H1 (cell line): ENCODE measurements at regions not wholly inside any gene's neighbourhood (a gene's known extent, or its start where the extent isn't known, plus 50 kb on each side); places are given as distances from the start of the nearest gene placed in this dataset.

Source experiments
- CTCF ChIA-PET: fragments of 300-600 bp; sonication (Branson Sonifier 250); formaldehyde crosslinking; loops from one replicate; lab custom pipeline; 2021; ENCODE audit not compliant: partially characterized antibody; lab: Charles Lee
- POLR2A ChIA-PET: fragments of 300-600 bp; sonication (Branson Sonifier 250); formaldehyde crosslinking; loops from one replicate; lab custom pipeline; 2021; ENCODE audit warnings: inconsistent platforms; ENCODE audit not compliant: partially characterized antibody; lab: Charles Lee
- DNase-seq, 2 experiments: peaks; one replicate each; pipeline versions ENCODE4 v3.0.0 to v3.0.0-alpha.2; 2010 to 2022; ENCODE audit warnings: low spot score in 2 of 2, low read depth in 1 of 2, mixed read lengths in 1 of 2
- FAIRE-seq: peaks from 2 replicates; lab custom pipeline; 2011; peaks lifted over from hg19 to GRCh38; lab: Jason Lieb, UNC
- H2AFZ ChIP-seq: 2 replicates; pipeline ENCODE4 v1.8.1; 2012; ENCODE audit warnings: low read length, inconsistent platforms
- H2AK5ac ChIP-seq: 2 replicates; pipeline ENCODE4 v1.6.1; 2013; ENCODE audit warnings: low read depth, low read length
- H2BK120ac ChIP-seq: replicated peaks from 2 replicates; pipeline ENCODE3; 2013; ENCODE audit warnings: low read depth, low read length, inconsistent platforms
- H2BK12ac ChIP-seq: 2 replicates; pipeline ENCODE4 v1.6.1; 2013; ENCODE audit warnings: low read depth, low read length
- H2BK15ac ChIP-seq: 2 replicates; pipeline ENCODE4 v1.6.1; 2013; ENCODE audit warnings: low read length
- H2BK20ac ChIP-seq: 2 replicates; pipeline ENCODE4 v1.6.1; 2013; ENCODE audit warnings: low read length
- H2BK5ac ChIP-seq: 2 replicates; pipeline ENCODE4 v1.6.1; 2013; ENCODE audit warnings: low read depth, low read length
- H3K14ac ChIP-seq: 2 replicates; pipeline ENCODE4 v1.6.1; 2013; ENCODE audit warnings: inconsistent platforms; ENCODE audit not compliant: insufficient read length
- H3K18ac ChIP-seq: 2 replicates; pipeline ENCODE4 v1.6.1; 2013; ENCODE audit warnings: low read length; ENCODE audit errors: extremely low read depth
- H3K23ac ChIP-seq: 2 replicates; pipeline ENCODE4 v1.6.1; 2013; ENCODE audit warnings: inconsistent platforms; ENCODE audit not compliant: insufficient read length
- H3K23me2 ChIP-seq: 2 replicates; pipeline ENCODE4 v1.6.1; 2013; ENCODE audit warnings: low read depth, low read length
- H3K27ac ChIP-seq: 2 replicates; pipeline ENCODE4 v1.6.1; 2011; ENCODE audit warnings: low read depth, low read length, inconsistent platforms
- H3K27me3 ChIP-seq, 4 experiments: replicated peaks in 1 of 4; 1 replicate in 1 of 4; 2 replicates in 3 of 4; pipeline versions ENCODE4 v1.6.1 to v1.8.1; 2011 to 2013; ENCODE audit warnings: low read length in 3 of 4, mild to moderate bottlenecking in 3 of 4, inconsistent platforms in 2 of 4, mixed read lengths in 2 of 4, moderate library complexity in 1 of 4; ENCODE audit not compliant: control insufficient read depth in 3 of 4, insufficient read depth in 3 of 4; ENCODE audit errors: extremely low read depth in 1 of 4
- H3K36me3 ChIP-seq, 4 experiments: 2 replicates each; pipeline versions ENCODE4 v1.6.1 to v1.8.1; 2011 to 2013; ENCODE audit warnings: mild to moderate bottlenecking in 4 of 4, low read length in 3 of 4, moderate library complexity in 2 of 4, control low read depth in 1 of 4, inconsistent platforms in 1 of 4; ENCODE audit not compliant: insufficient read depth in 4 of 4, control insufficient read depth in 2 of 4
- H3K4ac ChIP-seq: replicated peaks from 2 replicates; pipeline ENCODE3; 2013; ENCODE audit warnings: low read length, low read depth, mixed read lengths, inconsistent platforms; ENCODE audit not compliant: insufficient read length
- H3K4me1 ChIP-seq, 4 experiments: replicated peaks in 1 of 4; 1 replicate in 1 of 4; 2 replicates in 3 of 4; pipeline versions ENCODE4 v1.6.1 to v1.8.1; 2011 to 2013; ENCODE audit warnings: low read length in 3 of 4, inconsistent platforms in 2 of 4, mixed read lengths in 1 of 4; ENCODE audit not compliant: insufficient read depth in 4 of 4, control insufficient read depth in 3 of 4
- H3K4me2 ChIP-seq, 2 experiments: 2 replicates each; pipeline versions ENCODE4 v1.6.1 to v1.8.1; 2011 to 2013; ENCODE audit warnings: low read depth in 2 of 2, low read length in 2 of 2, control low read depth in 1 of 2, inconsistent platforms in 1 of 2, mild to moderate bottlenecking in 1 of 2; ENCODE audit not compliant: insufficient read depth in 1 of 2
- H3K4me3 ChIP-seq, 4 experiments: fragments of 200-600, 300-600 bp in 1 of 4; sonication (generic), shearing (Covaris generic), sonication (Bioruptor Twin) in 1 of 4; 2 replicates each; pipeline versions ENCODE4 v1.5.1 to v1.8.1; 2011 to 2016; ENCODE audit warnings: low read length in 4 of 4, low read depth in 3 of 4, control low read depth in 2 of 4, inconsistent platforms in 2 of 4, mild to moderate bottlenecking in 2 of 4, mixed read lengths in 1 of 4, moderate library complexity in 1 of 4; ENCODE audit not compliant: insufficient read depth in 2 of 4; ENCODE audit errors: extremely low read depth in 1 of 4
- H3K56ac ChIP-seq: replicated peaks from 2 replicates; pipeline ENCODE3; 2013; ENCODE audit warnings: low read depth, mild to moderate bottlenecking, mixed read lengths, low read length, inconsistent platforms; ENCODE audit not compliant: insufficient read length
- H3K79me1 ChIP-seq: 2 replicates; pipeline ENCODE4 v1.6.1; 2013; ENCODE audit warnings: low read depth, low read length, control low read depth
- H3K79me2 ChIP-seq, 2 experiments: 2 replicates each; pipeline versions ENCODE4 v1.6.1 to v1.8.1; 2012 to 2013; ENCODE audit warnings: low read length in 2 of 2, mild to moderate bottlenecking in 2 of 2, inconsistent platforms in 1 of 2; ENCODE audit not compliant: insufficient read depth in 2 of 2, control insufficient read depth in 1 of 2
- H3K9ac ChIP-seq, 4 experiments: replicated peaks in 1 of 4; 1 replicate in 1 of 4; 2 replicates in 3 of 4; pipeline versions ENCODE4 v1.6.1 to v1.8.1; 2011 to 2013; ENCODE audit warnings: low read depth in 3 of 4, low read length in 3 of 4, control low read depth in 2 of 4, mild to moderate bottlenecking in 2 of 4, moderate library complexity in 2 of 4, inconsistent platforms in 1 of 4; ENCODE audit errors: extremely low read depth in 1 of 4
- H3K9me3 ChIP-seq, 2 experiments: 2 replicates each; pipeline versions ENCODE4 v1.6.1 to v1.8.1; 2012 to 2013; ENCODE audit warnings: mild to moderate bottlenecking in 2 of 2, moderate library complexity in 2 of 2, control low read depth in 1 of 2, inconsistent platforms in 1 of 2, low read depth in 1 of 2, low read length in 1 of 2, mixed read lengths in 1 of 2; ENCODE audit not compliant: insufficient read depth in 2 of 2
- H4K20me1 ChIP-seq, 2 experiments: replicated peaks in 1 of 2; 2 replicates each; pipeline versions ENCODE3 to v1.8.1; 2011 to 2013; ENCODE audit warnings: inconsistent platforms in 2 of 2, low read length in 2 of 2, mild to moderate bottlenecking in 1 of 2; ENCODE audit not compliant: insufficient read depth in 2 of 2, control insufficient read depth in 1 of 2
- H4K5ac ChIP-seq: 2 replicates; pipeline ENCODE4 v1.6.1; 2013; ENCODE audit warnings: low read length, low read depth, mixed read lengths, inconsistent platforms; ENCODE audit not compliant: insufficient read length
- H4K8ac ChIP-seq: 2 replicates; pipeline ENCODE4 v1.8.0; 2013; ENCODE audit warnings: mild to moderate bottlenecking, moderate library complexity, low read length, inconsistent platforms; ENCODE audit not compliant: insufficient read depth; ENCODE audit errors: extremely low read depth
- H4K91ac ChIP-seq: replicated peaks from 2 replicates; pipeline ENCODE3; 2013; ENCODE audit warnings: low read length, mixed read lengths, inconsistent platforms; ENCODE audit not compliant: insufficient read length
- BCL11A ChIP-seq, 2 experiments: IDR thresholded peaks; one replicate each; pipeline ENCODE4 v1.6.1; 2011; ENCODE audit warnings: low read depth in 2 of 2, low read length in 2 of 2, mild to moderate bottlenecking in 2 of 2
- BRCA1 ChIP-seq: IDR thresholded peaks from 2 replicates; pipeline ENCODE4 v1.6.1; 2012; ENCODE audit warnings: low read depth, low read length, improper control_type of control experiment
- CHD2 ChIP-seq: IDR thresholded peaks from 2 replicates; pipeline ENCODE4 v1.6.1; 2012; ENCODE audit warnings: low read length, improper control_type of control experiment
- E2F6 ChIP-seq: IDR thresholded peaks from 2 replicates; pipeline ENCODE4 v1.6.1; 2012; ENCODE audit warnings: inconsistent platforms
- JUND ChIP-seq: IDR thresholded peaks from 2 replicates; pipeline ENCODE4 v1.6.1; 2011; ENCODE audit warnings: mild to moderate bottlenecking, improper control_type of control experiment, low read length
- POU5F1 ChIP-seq: IDR thresholded peaks from 2 replicates; pipeline ENCODE4 v1.6.1; 2011; ENCODE audit warnings: low read depth, mild to moderate bottlenecking, low read length, moderate library complexity
- RBBP5 ChIP-seq: IDR thresholded peaks from 2 replicates; pipeline ENCODE4 v1.7.1; 2012; ENCODE audit warnings: low read depth, mild to moderate bottlenecking, inconsistent platforms, low read length, moderate library complexity, borderline replicate concordance
- RFX5 ChIP-seq: IDR thresholded peaks from 2 replicates; pipeline ENCODE4 v1.6.1; 2011; ENCODE audit warnings: low read depth, low read length, improper control_type of control experiment, borderline replicate concordance
- SAP30 ChIP-seq: fragments of 300-600 bp; sonication (generic); IDR thresholded peaks from 2 replicates; pipeline ENCODE4 v1.7.1; 2012; ENCODE audit warnings: low read length, moderate library complexity, mild to moderate bottlenecking, inconsistent platforms; ENCODE audit not compliant: insufficient read depth, insufficient replicate concordance
- SP1 ChIP-seq: IDR thresholded peaks from 2 replicates; pipeline ENCODE4 v1.6.1; 2011; ENCODE audit warnings: low read depth, low read length
- SP2 ChIP-seq: IDR thresholded peaks from 2 replicates; pipeline ENCODE4 v1.6.1; 2012; ENCODE audit warnings: mild to moderate bottlenecking, low read length, inconsistent platforms
- TEAD4 ChIP-seq: IDR thresholded peaks from 2 replicates; pipeline ENCODE4 v1.6.1; 2012; ENCODE audit warnings: low read depth, low read length, inconsistent platforms, mixed read lengths
- YY1 ChIP-seq: IDR thresholded peaks from 2 replicates; pipeline ENCODE4 v1.6.1; 2011; ENCODE audit warnings: low read depth, mild to moderate bottlenecking, low read length
- WGBS, 2 experiments: shearing (Covaris generic) in 1 of 2; methylation state at CpG; one replicate each; pipeline versions ENCODE4 v1.1.6 to v1.1.7; 2013 to 2015; ENCODE audit warnings: low lambda C conversion rate in 2 of 2, mixed read lengths in 2 of 2, inconsistent platforms in 1 of 2, low coverage in 1 of 2, missing lambda C conversion rate in 1 of 2; ENCODE audit not compliant: insufficient replicate concordance in 2 of 2, insufficient coverage in 1 of 2, insufficient read length in 1 of 2; ENCODE audit errors: extremely low coverage in 1 of 2, missing lambda C conversion rate in 1 of 2; 5-methylcytosine and 5-hydroxymethylcytosine counted together

- ChIA-PET POLR2A (no interaction called here), CTCF (interaction anchor here (0.6 to 2.0 kb wide), 2 partner anchors 13 to 304 kb away, joined by 3 to 5 read pairs; no protein-coding TSS in a partner anchor)
Measured at GRCh38 chr7:106584914-106585759, 75.8 kb downstream of the CCDC71L start.

More at GRCh38 chr7:106584914-106585759, 75.8 kb downstream of the CCDC71L start:
- Histone ChIP-seq H2BK20ac (no peak overlapping the region), H3K27me3 (no peaks in the 10 kb centered on the region), H2BK120ac (no peak overlapping the region), H3K18ac (no peak overlapping the region), H3K4me2 (no peak overlapping the region), H3K36me3 (no peaks in the 10 kb centered on the region), H3K23me2 (no peaks in the 10 kb centered on the region), H3K4ac (no peak overlapping the region), H4K8ac (no peak overlapping the region), H4K5ac (no peak overlapping the region), H2BK15ac (no peak overlapping the region), H3K9ac (no peak overlapping the region), H2AK5ac (no peak overlapping the region), H4K20me1 (no peaks in the 10 kb centered on the region), H3K27ac (no peak overlapping the region), H3K79me2 (no peaks in the 10 kb centered on the region), H3K4me3 (no peak overlapping the region), H2AFZ (no peak overlapping the region), H2BK5ac (no peak overlapping the region), H3K56ac (no peak overlapping the region), H3K9me3 (no peaks in the 10 kb centered on the region), H3K23ac (no peak overlapping the region), H3K4me1 (no peaks in the 10 kb centered on the region), H3K14ac (no peak overlapping the region), H3K79me1 (no peaks in the 10 kb centered on the region), H2BK12ac (no peak overlapping the region), H4K91ac (no peak overlapping the region)
- DNase-seq (no peak), FAIRE-seq (no peak)
- 92% methylated on average over 7 of the region's 7 CpGs; no CpG with 5 or more reads in 1 of the 2 experiments for whole genome bisulfite sequencing, 2 experiments
- no peak for TF ChIP-seq SP1
- TF ChIP-seq RFX5, result no peak
- TF ChIP-seq POU5F1, result no peak
- TF ChIP-seq SAP30, result no peak
- TF ChIP-seq YY1, result no peak
- TF ChIP-seq BCL11A (IDR thresholded peaks at IDR 0.05; ENCODE audit: low read depth in 2 of 2, low read length in 2 of 2), result no peak
- TF ChIP-seq RBBP5, result no peak
- no peak for TF ChIP-seq CHD2
- TF ChIP-seq JUND, result no peak
- no peak for TF ChIP-seq SP2
- TF ChIP-seq E2F6, result no peak
- TF ChIP-seq BRCA1, result no peak
- no peak for TF ChIP-seq TEAD4
